OCI-LY3 (cell line): ENCODE measurements at regions not wholly inside any gene's neighbourhood (a gene's known extent, or its start where the extent isn't known, plus 50 kb on each side); places are given as distances from the start of the nearest gene placed in this dataset.
"Not testable (repeated sequence)": the region's sequence is repeated elsewhere in the genome, so short reads cannot be mapped to it uniquely, and the experiment has no call there.

Experiments used
- EZH2phosphoT487 ChIP-seq: fragments of 200-600 bp; shearing (Covaris generic); IDR thresholded peaks from 2 replicates; pipeline ENCODE4 v1.6.1; 2018; ENCODE audit warnings: antibody characterized with exemption, mixed run types, low read depth
- TF ChIP-seq, protein P1 (sequence below): fragments of 200-600, 300-600 bp; sonication (generic); IDR thresholded peaks from 2 replicates; pipeline ENCODE4 v1.5.1; 2014; ENCODE audit warnings: antibody characterized with exemption, low read length, low read depth

DNA sequence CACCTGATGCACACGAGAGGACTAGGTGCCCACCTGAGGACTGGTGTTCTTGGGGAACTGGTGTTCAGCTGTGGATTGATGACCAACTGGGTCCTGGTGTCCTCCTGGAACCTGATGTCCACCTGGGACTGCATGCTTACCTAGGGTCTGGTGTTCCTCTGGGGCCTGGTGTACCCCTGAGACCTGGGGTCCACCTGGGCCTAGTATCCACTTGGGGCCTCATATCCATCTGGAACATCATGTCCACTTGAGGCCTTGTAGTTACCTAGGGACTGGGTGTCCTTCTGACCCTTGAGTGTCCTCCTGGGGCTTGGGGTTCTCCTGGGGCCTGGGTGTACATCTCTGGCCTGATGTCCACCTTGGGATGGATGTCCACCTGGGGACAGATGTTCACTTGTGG is 197.2 kb downstream of the POTEM start:
- not testable (repeated sequence) for TF ChIP-seq EZH2phosphoT487
- TF ChIP-seq, protein P1, sequence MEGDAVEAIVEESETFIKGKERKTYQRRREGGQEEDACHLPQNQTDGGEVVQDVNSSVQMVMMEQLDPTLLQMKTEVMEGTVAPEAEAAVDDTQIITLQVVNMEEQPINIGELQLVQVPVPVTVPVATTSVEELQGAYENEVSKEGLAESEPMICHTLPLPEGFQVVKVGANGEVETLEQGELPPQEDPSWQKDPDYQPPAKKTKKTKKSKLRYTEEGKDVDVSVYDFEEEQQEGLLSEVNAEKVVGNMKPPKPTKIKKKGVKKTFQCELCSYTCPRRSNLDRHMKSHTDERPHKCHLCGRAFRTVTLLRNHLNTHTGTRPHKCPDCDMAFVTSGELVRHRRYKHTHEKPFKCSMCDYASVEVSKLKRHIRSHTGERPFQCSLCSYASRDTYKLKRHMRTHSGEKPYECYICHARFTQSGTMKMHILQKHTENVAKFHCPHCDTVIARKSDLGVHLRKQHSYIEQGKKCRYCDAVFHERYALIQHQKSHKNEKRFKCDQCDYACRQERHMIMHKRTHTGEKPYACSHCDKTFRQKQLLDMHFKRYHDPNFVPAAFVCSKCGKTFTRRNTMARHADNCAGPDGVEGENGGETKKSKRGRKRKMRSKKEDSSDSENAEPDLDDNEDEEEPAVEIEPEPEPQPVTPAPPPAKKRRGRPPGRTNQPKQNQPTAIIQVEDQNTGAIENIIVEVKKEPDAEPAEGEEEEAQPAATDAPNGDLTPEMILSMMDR = not testable (repeated sequence)
